ENCODE measurements at regions not wholly inside any gene's neighbourhood (a gene's known extent, or its start where the extent isn't known, plus 50 kb on each side); places are given as distances from the start of the nearest gene placed in this dataset.

DNA sequence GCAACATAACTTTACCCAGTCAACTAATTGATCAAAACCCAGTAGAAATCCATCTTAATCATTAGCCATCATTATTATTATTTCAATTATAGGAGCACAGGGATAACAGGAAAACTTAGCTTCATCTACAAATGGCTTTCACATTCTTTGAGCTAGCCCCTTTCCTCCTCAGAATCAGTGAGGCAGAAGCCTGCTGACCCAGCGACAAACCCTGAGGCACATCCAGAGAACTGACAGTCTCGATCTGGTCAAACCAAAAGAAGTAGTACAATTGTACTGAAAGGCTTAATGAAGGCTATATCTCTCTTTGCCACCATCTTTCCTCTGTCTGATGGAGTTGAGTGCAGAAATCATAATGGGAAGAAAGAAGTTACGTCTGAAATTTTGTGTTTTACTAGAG, 109.8 kb upstream of the ARID2 start:
- Histone ChIP-seq H3K9ac (ENCODE audit: low read length) (no peak overlapping the region), H3K36me3 (ENCODE audit: insufficient read depth, low read length) (no peaks in the 10 kb centered on the region), H3K9me2 (ENCODE audit: low read depth, low read length) (no peaks in the 10 kb centered on the region), H3K4me2 (ENCODE audit: low read length) (no peak overlapping the region), H3K9me3 (ENCODE audit: low read length) (no peaks in the 10 kb centered on the region), H3K4me1 (ENCODE audit: insufficient read depth, low read length, severe bottlenecking) (no peaks in the 10 kb centered on the region), H3K79me2 (ENCODE audit: insufficient read depth, low read length) (no peaks in the 10 kb centered on the region), H4K20me1 (ENCODE audit: insufficient read depth, low read length) (no peaks in the 10 kb centered on the region), H3F3A (ENCODE audit: insufficient read depth, low read length) (no peaks in the 10 kb centered on the region), H3K4me3 (ENCODE audit: low read depth, low read length, poor library complexity, severe bottlenecking) (no peak overlapping the region), H3K27me3 (ENCODE audit: insufficient read depth, low read length) (no peaks in the 10 kb centered on the region), H3K27ac (ENCODE audit: low read depth, low read length, poor library complexity, severe bottlenecking) (no peak overlapping the region), H2AFZ (ENCODE audit: low read length) (no peak overlapping the region)
- no peak for TF ChIP-seq EZH2 (IDR thresholded peaks at IDR 0.05; ENCODE audit: borderline replicate concordance, low read length)
- TF ChIP-seq, protein P1, sequence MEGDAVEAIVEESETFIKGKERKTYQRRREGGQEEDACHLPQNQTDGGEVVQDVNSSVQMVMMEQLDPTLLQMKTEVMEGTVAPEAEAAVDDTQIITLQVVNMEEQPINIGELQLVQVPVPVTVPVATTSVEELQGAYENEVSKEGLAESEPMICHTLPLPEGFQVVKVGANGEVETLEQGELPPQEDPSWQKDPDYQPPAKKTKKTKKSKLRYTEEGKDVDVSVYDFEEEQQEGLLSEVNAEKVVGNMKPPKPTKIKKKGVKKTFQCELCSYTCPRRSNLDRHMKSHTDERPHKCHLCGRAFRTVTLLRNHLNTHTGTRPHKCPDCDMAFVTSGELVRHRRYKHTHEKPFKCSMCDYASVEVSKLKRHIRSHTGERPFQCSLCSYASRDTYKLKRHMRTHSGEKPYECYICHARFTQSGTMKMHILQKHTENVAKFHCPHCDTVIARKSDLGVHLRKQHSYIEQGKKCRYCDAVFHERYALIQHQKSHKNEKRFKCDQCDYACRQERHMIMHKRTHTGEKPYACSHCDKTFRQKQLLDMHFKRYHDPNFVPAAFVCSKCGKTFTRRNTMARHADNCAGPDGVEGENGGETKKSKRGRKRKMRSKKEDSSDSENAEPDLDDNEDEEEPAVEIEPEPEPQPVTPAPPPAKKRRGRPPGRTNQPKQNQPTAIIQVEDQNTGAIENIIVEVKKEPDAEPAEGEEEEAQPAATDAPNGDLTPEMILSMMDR (IDR thresholded peaks at IDR 0.05; ENCODE audit: low read length): no peak

DNA sequence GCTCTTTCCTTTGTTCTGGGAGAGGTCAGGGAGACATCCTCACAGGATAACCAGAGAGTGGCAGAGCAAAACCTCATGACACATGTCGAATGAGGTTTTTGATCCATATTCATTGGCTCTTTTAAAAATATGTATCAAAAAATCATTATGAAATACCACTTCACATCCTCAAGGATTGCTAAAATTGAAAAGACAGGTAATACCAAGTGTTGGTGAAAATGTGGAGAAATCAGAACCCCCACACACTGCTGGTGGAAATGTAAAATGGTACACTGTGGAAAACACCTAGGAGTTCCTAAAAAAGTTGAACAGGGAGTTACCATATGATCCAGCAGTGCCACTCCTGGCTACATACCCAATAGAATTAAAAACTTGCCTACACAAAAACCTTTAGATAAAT, 107.8 kb upstream of the ARID2 start:
- no peaks in the 10 kb centered on the region for H4K20me1 ChIP-seq (ENCODE audit: insufficient read depth, low read length)
- H3K9me3 ChIP-seq (ENCODE audit: low read length): no peaks in the 10 kb centered on the region
- TF ChIP-seq, protein P1 (IDR thresholded peaks at IDR 0.05; ENCODE audit: low read length): no peak
- no peak for TF ChIP-seq EZH2 (IDR thresholded peaks at IDR 0.05; ENCODE audit: borderline replicate concordance, low read length)
- no peak overlapping the region for H2AFZ ChIP-seq (ENCODE audit: low read length)
- no peaks in the 10 kb centered on the region for H3F3A ChIP-seq (ENCODE audit: insufficient read depth, low read length)
- H3K9ac ChIP-seq (ENCODE audit: low read length): no peak overlapping the region
- no peak overlapping the region for H3K27ac ChIP-seq (ENCODE audit: low read depth, low read length, poor library complexity, severe bottlenecking)
- no peak overlapping the region for H3K4me2 ChIP-seq (ENCODE audit: low read length)
- H3K4me3 ChIP-seq (ENCODE audit: low read depth, low read length, poor library complexity, severe bottlenecking): no peak overlapping the region
- no peaks in the 10 kb centered on the region for H3K79me2 ChIP-seq (ENCODE audit: insufficient read depth, low read length)
- no peaks in the 10 kb centered on the region for H3K9me2 ChIP-seq (ENCODE audit: low read depth, low read length)
- no peaks in the 10 kb centered on the region for H3K36me3 ChIP-seq (ENCODE audit: insufficient read depth, low read length)
- no peaks in the 10 kb centered on the region for H3K4me1 ChIP-seq (ENCODE audit: insufficient read depth, low read length, severe bottlenecking)
- no peaks in the 10 kb centered on the region for H3K27me3 ChIP-seq (ENCODE audit: insufficient read depth, low read length)

DNA sequence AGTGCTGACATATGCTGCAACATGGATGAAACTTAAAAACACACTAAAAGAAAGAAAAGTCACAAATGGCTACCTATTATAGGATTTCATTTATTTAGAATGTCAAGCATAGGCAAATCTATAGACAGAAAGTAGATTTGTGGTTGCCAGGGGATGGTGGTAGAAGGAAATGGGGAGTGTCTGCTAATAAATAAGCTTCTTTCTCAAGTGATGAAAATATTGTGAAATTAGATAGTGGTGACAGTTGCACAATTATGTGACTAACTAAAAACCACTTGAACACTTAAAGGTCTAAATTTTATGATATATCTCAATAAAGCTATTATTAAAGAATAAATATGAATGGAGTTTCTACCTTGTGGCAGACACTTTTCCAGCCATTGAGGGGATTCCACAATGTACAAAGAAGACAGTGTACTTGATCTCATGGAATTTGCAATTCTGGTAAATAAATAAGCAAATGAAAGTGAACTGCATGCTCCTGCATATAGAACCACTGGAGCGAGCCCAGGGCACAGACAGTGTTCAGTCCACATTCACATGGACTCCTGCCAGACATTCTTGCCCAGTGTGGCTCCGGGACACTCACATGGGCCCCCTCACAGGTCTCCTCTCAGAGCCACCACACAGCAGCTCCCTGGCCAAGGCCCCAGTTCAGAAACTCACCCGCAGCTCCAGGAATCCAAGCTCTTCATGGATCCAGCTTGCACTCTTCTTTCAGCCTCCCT, 107.1 kb upstream of the ARID2 start:
- TF ChIP-seq, protein P1 (IDR thresholded peaks at IDR 0.05; ENCODE audit: low read length): no peak
- no peak for TF ChIP-seq EZH2 (IDR thresholded peaks at IDR 0.05; ENCODE audit: borderline replicate concordance, low read length)
- no peaks in the 10 kb centered on the region for H3K79me2 ChIP-seq (ENCODE audit: insufficient read depth, low read length)

More for the DNA sequence above, 107.1 kb upstream of the ARID2 start:
- H3K9me2 ChIP-seq (ENCODE audit: low read depth, low read length): no peaks in the 10 kb centered on the region
- H3K4me1 ChIP-seq (ENCODE audit: insufficient read depth, low read length, severe bottlenecking): no peaks in the 10 kb centered on the region
- H3F3A ChIP-seq (ENCODE audit: insufficient read depth, low read length): no peaks in the 10 kb centered on the region
- no peaks in the 10 kb centered on the region for H3K27me3 ChIP-seq (ENCODE audit: insufficient read depth, low read length)
- no peaks in the 10 kb centered on the region for H4K20me1 ChIP-seq (ENCODE audit: insufficient read depth, low read length)
- H3K9me3 ChIP-seq (ENCODE audit: low read length): no peaks in the 10 kb centered on the region
- no peaks in the 10 kb centered on the region for H3K36me3 ChIP-seq (ENCODE audit: insufficient read depth, low read length)
- no peak overlapping the region for H3K4me3 ChIP-seq (ENCODE audit: low read depth, low read length, poor library complexity, severe bottlenecking)
- no peak overlapping the region for H3K4me2 ChIP-seq (ENCODE audit: low read length)
- H3K9ac ChIP-seq (ENCODE audit: low read length): no peak overlapping the region
- no peak overlapping the region for H2AFZ ChIP-seq (ENCODE audit: low read length)
- no peak overlapping the region for H3K27ac ChIP-seq (ENCODE audit: low read depth, low read length, poor library complexity, severe bottlenecking)
